DMS 273 (cell line): ENCODE measurements at regions not wholly inside any gene's neighbourhood (a gene's known extent, or its start where the extent isn't known, plus 50 kb on each side); places are given as distances from the start of the nearest gene placed in this dataset.
A peak's percentile ranks its signal among the peaks of the same experiment; 100 is the strongest.

ENCODE experiments used
- DNase-seq: peaks from one replicate; lab custom pipeline; 2025; ENCODE audit not compliant: unreplicated experiment; lab: John Stamatoyannopoulos, UW

GRCh38 chr5:88401228-88401627 is 132.6 kb upstream of the TMEM161B start:
- no peak for DNase-seq

- no peak for DNase-seq
Measured at GRCh38 chr5:88399561-88399960, 130.9 kb upstream of the TMEM161B start.

- no peak for DNase-seq
Measured at GRCh38 chr5:88398316-88398715, 129.7 kb upstream of the TMEM161B start.

- no peak for DNase-seq
Measured at GRCh38 chr5:88396751-88397281, 128.2 kb upstream of the TMEM161B start.

GRCh38 chr5:88396000-88396535 is 127.4 kb upstream of the TMEM161B start:
- no peak for DNase-seq

DNA sequence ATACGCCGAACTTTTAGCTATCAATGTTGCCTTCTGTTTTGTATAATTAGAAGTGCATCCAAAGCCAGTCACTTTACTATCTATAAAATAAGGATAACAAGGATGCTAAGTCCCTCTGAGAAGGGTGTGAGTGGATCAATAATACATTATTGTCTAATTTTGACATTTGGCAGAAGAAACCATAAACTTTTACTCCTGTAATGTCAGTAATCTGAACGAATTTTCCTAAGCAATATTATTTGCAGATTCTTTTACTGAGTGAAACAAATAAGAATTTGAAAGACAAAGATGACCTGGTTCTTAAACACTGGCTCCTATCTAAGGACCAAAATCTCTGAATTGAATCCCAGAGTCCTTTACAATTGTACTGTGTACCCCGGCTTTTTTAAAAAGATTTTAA is 126.6 kb upstream of the TMEM161B start:
- DNase-seq, result no peak

- no peak for DNase-seq
Measured at GRCh38 chr5:88394536-88395175, 126.0 kb upstream of the TMEM161B start.

GRCh38 chr5:88393716-88394535 is 125.3 kb upstream of the TMEM161B start:
- DNase-seq, result no peak

DNA sequence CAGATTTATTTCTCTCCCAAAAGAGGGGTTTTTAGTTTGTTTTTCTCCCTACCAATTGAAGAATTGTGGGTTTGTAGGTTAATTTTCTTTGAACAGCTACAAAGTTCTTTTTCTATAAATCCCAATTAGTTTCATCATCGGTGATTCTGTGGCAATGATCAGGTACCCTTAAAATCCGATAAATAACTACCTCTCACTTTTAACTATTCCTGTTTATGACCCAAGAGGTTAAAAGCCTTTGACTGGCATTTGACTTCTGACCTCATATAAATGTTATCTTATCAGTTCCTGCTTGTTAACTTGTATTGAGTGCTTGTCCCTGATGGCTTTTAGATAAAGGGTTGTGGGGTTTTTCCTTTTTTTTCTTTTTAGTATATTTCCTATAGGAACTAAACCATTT is 124.4 kb upstream of the TMEM161B start:
- DNase-seq, result no peak

DNA sequence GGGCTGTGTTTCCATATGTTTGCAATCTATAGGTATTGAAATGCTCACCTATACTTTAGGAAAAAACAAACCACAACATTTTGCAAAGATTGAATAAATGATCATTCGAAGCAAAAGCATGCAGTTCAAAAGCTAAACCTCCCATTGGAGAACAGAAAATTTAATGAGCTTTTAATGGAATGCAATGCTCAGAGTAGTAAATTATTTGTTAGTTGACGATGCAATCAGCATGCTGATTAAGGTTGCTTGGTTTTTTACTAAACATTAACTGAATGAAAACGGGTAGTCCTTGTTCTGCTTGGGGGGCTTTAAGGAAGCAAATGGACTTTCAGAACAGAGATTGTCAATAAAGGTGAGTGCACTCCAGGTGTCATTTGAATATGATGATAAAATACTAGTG is 123.3 kb upstream of the TMEM161B start:
- DNase-seq, result no peak

DNA sequence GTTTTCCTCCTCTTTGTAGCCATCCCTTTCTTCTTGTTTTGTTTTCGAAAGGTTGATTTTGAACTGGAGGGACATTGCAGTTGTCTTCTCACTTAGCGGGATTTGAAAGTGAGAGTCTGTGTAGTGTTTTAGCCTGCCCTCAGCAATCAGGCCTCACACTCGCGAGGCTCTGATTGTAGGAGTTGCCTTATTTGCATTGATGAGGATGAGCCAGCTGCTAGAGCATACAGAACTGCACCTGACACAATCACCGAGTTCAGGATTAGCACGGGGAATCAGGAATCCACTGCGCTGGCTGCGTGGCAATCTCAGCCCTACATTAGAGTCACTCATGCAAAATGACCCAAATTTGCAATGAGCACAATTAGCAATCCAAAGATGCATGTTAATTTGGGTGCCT is 122.5 kb upstream of the TMEM161B start:
- peak; percentile 6 for DNase-seq

DNA sequence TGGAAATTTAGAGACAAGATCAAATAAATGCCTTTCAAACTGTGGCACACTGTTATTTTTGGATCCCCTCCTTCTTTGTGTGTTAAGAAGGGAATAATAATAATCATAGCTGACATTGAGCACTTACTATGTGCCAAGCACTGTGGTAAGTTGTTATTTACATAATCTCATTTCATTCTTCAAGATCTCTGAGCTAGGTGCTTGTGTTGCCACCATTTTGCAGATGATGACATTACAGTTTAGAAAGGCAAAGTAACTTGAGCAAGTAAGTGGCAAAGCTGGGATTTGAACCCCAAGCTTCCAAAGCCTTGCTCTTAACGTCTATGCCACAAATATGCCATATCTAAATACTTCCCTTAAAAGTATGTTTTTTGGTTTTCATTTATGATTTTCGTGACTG is 121.8 kb upstream of the TMEM161B start:
- no peak for DNase-seq

- DNase-seq, result no peak
Measured at GRCh38 chr5:88390096-88390441, 121.4 kb upstream of the TMEM161B start.

DNA sequence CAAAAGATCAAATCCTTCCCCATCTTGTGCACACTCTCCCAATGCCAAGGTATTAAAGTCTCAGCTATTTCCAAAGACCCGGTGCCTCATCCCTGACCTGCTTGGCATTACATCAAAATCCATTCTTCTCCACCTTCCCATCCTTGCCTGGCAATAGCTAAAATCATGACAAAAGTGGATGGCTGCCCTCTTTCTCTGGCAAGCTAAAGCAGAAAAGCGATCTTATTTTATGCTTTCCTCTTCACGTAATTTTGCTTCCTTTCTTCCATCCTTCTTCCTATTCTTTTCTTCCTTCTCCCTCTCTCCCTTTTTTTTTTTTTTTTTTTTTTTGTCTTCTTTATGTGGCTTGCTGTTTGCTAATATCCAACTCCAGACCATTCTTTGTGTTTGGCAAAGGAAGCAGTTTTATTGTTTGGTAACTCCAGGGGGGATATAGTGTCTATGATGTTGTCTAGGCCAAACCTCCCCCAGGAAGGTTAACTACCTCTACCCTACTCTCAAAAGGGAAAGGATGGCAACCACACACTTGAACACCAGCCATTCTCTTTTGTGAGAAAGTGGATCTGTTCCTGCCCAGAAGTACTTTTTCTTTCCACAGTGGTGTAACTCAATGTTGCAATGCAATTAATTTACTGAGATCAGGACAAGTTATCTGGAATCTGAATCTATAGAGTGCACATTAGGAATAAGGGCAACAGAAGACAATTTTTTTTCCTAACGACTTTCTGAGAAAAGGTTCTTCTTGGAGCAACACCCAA is 120.9 kb upstream of the TMEM161B start:
- no peak for DNase-seq

DNA sequence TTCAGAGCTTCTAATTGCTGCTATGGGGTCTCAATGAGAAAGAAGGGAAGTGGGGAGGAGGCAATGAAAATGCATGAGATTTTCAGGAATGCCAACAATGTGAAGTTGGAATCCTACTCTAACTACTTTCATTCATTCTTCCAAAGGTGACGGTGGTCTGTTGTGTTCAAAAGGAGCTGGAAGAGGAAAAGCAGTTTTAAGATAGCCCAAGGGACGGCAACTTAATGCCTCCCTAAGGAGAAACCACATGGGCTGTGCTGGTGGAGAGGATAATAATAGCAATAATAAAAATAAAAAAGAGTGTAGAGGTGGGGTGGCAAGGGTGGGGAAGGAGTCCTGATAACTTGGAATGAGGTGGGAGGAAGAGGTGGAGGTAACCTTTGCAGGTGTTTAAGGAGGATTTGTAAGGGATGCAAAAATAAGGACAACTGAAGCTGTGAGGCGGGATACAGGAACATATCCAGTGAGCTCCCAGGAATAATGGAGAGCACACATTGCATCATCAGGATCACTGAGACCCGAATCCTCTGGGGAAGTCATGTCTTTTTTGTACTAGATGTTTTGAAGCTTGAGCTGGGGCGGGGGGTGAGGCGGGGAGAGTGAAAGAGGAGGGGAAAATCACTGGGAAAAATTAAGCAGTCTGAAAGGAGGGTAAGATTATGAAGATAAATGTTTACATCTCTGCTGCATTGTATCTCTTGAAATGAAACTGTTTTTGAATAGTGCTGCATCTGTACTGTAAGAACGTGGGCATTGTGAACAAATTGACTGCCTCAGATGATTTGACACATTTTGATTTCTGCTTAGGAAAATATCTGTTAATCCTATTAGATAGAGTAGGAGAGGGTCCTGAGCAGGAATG is 120.1 kb upstream of the TMEM161B start:
- no peak for DNase-seq

- no peak for DNase-seq
Measured at GRCh38 chr5:88384886-88385285, 116.2 kb upstream of the TMEM161B start.

DNA sequence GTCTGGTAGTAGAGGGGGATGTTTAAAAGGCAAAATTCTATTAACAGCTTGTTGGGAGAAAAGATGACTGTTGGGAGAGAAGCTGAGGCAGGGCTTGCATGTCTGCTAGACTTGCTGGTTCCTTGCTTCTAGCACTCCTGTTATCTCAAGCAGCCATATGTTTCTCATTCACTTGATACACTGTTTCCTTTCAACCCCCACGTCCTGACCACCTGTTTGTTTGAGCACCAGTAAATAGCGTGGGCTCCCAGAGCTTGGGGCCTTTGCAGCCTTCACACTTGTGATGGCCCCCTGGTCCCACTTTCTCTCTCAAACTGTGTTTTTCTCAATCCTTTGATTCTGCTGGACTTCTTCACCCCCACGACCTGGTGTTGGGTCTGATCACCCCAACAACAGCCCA is 111.7 kb upstream of the TMEM161B start:
- peak; percentile 86 for DNase-seq

DNA sequence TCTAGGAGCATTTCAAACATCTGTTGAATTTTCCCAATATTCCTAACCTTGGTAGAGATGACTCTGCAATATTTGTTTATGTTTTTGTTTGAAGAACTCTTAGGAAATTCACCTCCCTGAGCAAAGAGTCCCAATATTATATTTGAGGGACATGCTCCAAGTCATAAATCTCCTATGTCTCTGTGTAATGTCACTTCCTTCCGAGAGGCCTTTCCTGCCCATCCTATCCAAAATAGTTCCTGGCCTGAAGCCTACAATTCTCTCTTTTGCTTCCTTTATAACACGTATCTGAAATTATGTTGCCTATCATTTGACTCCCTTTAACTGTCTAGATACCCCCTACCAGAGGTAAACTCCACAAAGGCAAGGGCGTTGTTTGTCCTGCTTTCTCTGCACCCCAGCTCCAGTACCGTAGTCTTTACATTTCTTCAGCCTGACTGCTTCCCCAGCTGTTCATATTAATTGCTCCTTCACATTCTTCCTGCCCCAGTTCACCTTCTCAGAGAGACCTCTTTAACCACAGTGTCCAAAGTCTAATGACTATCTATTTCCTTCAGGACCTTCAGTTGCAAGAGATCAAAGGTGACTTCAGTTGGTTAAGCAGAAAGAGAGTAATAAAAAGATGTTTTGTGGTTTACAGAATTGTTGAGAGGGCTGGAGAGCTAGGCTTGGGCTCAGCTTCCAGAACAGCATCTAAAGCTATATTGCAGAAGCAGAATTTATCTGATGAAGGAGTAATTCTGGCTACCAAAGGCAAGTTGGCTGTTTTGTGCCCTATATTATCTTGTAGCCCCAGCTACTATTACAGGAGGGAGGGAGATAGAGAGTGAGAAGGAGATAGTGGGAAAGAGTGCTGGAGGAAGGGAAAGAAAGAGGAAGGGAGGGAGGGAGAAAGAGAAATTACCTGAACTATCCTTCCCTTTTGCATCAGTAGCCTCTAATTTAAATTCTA is 109.3 kb upstream of the TMEM161B start:
- DNase-seq, result peak; percentile 66

GRCh38 chr5:88377240-88377639 is 108.6 kb upstream of the TMEM161B start:
- peak; percentile 13 for DNase-seq
